T47D (cell line): ENCODE measurements at regions not wholly inside any gene's neighbourhood (a gene's known extent, or its start where the extent isn't known, plus 50 kb on each side); places are given as distances from the start of the nearest gene placed in this dataset.

Experiments used
- DNase-seq, 2 experiments: peaks; one replicate each; pipeline versions ENCODE4 v3.0.0 to v3.0.0-alpha.2; 2011 to 2012; ENCODE audit warnings: low read depth in 1 of 2, low spot score in 1 of 2
- JUND ChIP-seq: IDR thresholded peaks from 2 replicates; pipeline ENCODE4 v1.6.1; 2012; ENCODE audit warnings: low read depth
- in situ Hi-C: cut with HindIII; loops from 2 replicates; pipeline ENCODE4 v1.10.0; 2016; ENCODE audit warnings: low sequenced_read_pairs, low pct_unique_long_range_greater_than_20kb

- in situ Hi-C loops, result no loop called here
- TF ChIP-seq JUND, result no peak
- no peak for DNase-seq
Observed at GRCh38 chr2:43123028-43123427, 103.4 kb downstream of the ZFP36L2 start.

GRCh38 chr2:43121580-43122314, 104.7 kb downstream of the ZFP36L2 start:
- in situ Hi-C loops, result no loop called here
- no peak for TF ChIP-seq JUND
- no peak for DNase-seq

- TF ChIP-seq JUND, result no peak
- DNase-seq, result no peak
- in situ Hi-C loops, result no loop called here
Observed at GRCh38 chr2:43119303-43119702, 107.1 kb downstream of the ZFP36L2 start.

GRCh38 chr2:43117521-43118143, 108.8 kb downstream of the ZFP36L2 start:
- no peak for TF ChIP-seq JUND
- in situ Hi-C loops, result no loop called here
- no peak for DNase-seq

GRCh38 chr2:43116988-43117387, 109.4 kb downstream of the ZFP36L2 start:
- in situ Hi-C loops, result no loop called here
- no peak for TF ChIP-seq JUND
- DNase-seq, result no peak

GRCh38 chr2:43115881-43116280, 110.5 kb downstream of the ZFP36L2 start:
- DNase-seq, result no peak
- no peak for TF ChIP-seq JUND

GRCh38 chr2:43114210-43114609, 112.2 kb downstream of the ZFP36L2 start:
- in situ Hi-C loops, result no loop called here
- peak in 1 of 2 experiments; percentile 24 for DNase-seq
- no peak for TF ChIP-seq JUND

More at GRCh38 chr2:43115881-43116280, 110.5 kb downstream of the ZFP36L2 start:
- in situ Hi-C loops, result no loop called here

- TF ChIP-seq JUND, result no peak
- DNase-seq, result no peak
- in situ Hi-C loops, result no loop called here
Observed at GRCh38 chr2:43111788-43112554, 114.4 kb downstream of the ZFP36L2 start.

- no peak for DNase-seq
- no peak for TF ChIP-seq JUND
- in situ Hi-C loops, result no loop called here
Observed at GRCh38 chr2:43110442-43110871, 115.9 kb downstream of the ZFP36L2 start.

- DNase-seq, result no peak
- in situ Hi-C loops, result no loop called here
- TF ChIP-seq JUND, result no peak
Observed at GRCh38 chr2:43109261-43109743, 117.1 kb downstream of the ZFP36L2 start.

- no peak for TF ChIP-seq JUND
- DNase-seq, result no peak
- in situ Hi-C loops, result no loop called here
Observed at GRCh38 chr2:43107679-43108078, 118.7 kb downstream of the ZFP36L2 start.

GRCh38 chr2:43106559-43107527, 119.6 kb downstream of the ZFP36L2 start:
- in situ Hi-C loops, result no loop called here
- DNase-seq, result no peak
- TF ChIP-seq JUND, result no peak
